Head of caudate nucleus (tissue), 42 donors: ENCODE measurements at regions not wholly inside any gene's neighbourhood (a gene's known extent, or its start where the extent isn't known, plus 50 kb on each side); places are given as distances from the start of the nearest gene placed in this dataset.

Source experiments
- DNase-seq, 42 donors: peaks; one replicate each; pipeline versions ENCODE4 v3.0.0 to v3.0.0-alpha.2; 2020 to 2021; ENCODE audit warnings: mixed read lengths in 7 of 42
- intact Hi-C: fragments of 100-400 bp; cut with DNase I; formaldehyde crosslinking; loops from one replicate; pipeline ENCODE4 v1.15.0; 2022

DNA sequence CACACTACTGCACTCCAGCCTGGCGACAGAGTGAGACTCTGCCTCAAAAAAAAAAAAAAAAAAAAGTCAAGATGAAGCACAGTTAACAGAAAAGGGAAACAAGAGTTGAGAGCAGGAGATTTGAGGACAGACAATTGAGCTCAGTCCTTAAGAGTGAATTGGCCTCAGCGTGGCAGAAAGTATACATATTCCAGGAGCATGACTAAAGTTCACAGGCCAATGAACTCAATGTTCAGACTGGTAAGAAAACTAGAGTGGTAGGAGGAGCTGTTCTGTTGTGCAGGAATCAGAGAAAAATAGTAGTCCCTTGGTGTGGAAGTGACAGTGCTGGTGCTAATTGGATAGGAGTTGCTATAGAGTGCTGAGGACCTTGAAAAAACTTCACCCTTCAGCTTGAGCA, 60.0 kb downstream of the NRN1 start:
- no peak for DNase-seq
- intact Hi-C loops: no loop called here

DNA sequence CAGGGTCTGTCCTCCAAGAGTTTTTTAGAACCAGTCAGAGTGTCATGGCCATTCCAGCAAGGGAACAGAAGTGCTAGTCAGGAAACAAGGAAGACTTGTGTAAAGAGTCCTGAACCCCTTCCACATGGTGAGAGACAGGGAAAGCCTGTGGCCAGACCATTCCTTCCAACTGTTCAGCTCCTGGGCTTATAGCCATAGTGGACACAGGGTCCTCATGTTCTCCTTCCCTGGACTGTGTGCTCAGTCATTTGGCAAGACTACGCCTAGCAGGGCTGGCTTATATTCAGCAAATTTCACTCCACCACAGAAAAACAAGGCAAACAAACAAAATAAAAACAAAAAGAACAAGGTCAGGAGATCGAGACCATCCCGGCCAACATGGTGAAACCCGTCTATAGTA, 60.5 kb downstream of the NRN1 start:
- intact Hi-C loops: no loop called here
- DNase-seq: peak in 9 of 42 donors; percentile 10 to 68 (median 24)

DNA sequence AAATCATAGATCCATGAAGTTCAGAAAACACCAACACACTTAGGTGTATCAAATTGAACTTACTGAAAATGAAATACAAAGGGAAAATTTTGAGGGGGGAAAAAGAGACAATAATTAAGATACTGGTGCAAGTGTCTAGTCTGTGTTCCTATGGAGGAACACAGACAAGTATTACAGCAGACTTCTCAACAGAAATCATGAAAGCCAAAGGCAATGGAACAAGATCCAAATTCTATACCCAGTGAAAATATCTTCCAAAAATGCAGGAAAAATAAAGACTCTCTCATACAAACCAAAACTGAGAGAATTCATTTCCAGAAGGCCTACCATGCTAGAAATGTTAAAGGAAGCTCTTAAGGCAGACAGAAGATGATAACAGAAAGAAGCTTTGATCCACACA, 63.1 kb downstream of the NRN1 start:
- DNase-seq: no peak
- intact Hi-C loops: no loop called here

DNA sequence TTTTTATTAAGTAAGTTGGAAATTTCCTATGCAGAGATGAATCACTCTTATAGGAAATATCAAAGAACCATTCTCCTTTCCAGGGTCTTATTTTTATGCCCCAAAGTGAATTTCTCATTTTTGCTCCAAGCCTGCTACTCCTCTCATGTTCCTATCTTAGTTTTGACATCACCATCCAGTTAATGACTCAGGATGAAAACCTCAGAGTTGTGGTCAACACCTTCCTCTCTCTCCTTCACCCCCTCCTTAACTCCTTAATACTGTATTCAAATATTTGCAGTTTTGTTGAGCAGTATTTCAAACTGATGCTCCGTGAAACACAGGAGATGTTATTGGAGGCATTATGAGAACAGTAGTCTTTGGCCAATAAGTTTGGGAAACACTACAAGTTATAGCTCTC, 64.1 kb downstream of the NRN1 start:
- DNase-seq: no peak
- intact Hi-C loops: no loop called here

DNA sequence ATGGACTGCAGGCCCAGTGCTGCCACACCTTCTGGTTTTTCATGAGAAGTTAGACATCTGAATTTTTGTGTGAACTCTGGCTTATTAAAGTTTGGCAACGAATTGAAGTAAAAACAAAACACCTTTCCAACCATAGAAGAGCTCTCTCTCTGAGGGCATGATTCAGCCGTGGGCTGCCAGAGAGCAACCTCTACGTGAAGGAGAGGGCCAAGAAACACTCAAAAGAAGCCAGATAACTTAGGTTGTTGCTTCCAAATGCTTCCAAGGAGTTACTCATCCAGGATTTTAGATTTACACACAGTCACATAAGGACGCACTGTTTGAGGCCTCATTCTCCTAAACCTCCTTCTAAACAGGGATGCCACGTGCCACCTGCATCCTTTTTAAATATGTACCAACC, 65.5 kb downstream of the NRN1 start:
- intact Hi-C loops: no loop called here
- no peak for DNase-seq

DNA sequence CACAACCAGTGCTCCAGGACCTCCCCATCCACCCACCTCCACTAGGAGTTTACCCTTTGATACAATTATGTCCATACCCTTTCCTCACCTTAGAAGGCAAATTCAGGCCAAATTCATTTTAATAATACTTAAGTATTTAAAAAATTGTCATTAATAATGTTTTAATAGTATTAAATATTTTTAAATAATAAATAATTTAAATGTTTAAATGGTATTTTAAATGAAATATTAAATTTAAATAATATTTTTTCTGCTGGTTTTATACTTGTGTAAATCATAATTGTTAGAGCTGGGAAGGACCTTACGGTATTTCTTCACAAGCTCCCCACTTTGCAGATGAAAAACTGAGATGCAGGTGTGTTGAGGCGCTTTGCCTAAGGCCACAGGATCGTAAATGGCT, 67.8 kb downstream of the NRN1 start:
- intact Hi-C loops: no loop called here

DNA sequence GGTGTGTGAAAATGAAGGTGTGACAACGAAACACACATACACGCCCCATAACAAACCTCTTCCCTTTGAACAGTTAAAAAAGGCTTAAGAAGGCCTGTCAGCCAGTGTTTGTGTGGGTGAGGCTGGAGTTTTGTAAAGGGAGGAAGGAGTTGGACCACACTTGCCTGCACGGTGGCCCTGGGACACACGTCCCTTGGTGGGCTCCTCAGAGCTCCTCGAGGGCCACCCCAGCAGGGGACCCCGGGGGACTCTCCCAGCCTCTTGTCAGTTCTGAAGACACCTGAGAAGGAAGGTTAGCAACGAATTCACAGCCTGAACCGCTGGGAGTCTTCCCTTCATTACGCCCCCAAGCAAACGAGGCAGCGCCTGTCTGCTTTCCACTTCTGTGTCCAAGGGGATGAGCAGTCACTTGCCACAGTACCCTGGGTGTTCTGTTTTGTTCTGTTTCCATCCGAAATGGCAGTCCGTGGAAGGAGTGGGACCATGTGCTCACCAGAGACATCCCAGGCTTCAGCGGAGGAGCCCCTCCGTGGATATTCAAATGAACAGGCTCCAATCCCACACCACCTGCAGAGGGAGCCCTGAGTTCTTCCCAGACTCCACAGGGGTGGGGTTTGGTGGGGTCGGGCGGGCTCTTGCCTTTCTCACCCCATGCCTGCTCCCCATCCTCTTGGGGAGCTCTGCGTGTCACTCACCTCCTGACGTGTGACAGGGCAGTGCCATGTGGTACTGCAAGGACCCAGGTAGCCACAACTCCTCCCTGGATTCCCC, 68.6 kb downstream of the NRN1 start:
- DNase-seq: no peak
- intact Hi-C loops: no loop called here

More for the DNA sequence above, 67.8 kb downstream of the NRN1 start:
- DNase-seq: no peak

DNA sequence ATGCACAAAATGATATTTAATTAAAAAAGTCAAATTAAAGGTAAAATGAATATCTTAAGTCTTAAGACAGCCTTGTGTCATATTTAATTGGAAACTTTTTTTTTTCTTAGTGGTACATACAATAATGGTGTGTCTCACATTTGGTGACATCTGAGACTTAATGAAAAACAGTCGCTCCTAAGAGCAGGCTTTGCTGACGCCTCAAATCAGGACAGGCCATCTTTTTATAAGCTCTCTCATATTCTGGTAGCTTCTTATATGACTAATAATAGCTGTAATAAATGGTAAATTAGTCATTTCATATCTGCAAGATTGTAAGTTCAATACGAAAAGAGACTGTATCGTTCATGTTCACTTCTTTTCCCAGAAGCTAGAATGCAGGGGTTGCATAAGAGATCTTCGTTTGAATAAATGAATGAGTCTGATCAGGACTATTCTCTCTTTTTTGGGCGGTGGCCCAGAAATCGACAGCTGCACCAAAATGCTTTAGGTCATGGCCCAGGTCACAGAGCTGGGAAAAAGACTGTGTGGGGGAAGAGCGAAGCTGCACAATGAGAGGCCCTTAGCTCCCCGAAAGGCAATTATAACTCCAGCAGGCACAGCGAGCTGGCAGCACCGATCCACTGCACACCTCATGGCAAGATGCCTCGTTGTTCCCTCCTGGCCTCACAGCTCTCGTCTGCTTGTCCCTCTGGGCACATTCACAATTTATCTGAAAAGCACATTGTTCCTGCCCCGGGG, 69.4 kb downstream of the NRN1 start:
- intact Hi-C loops: no loop called here
- peak in 7 of 42 donors; percentile 7 to 46 (median 9) for DNase-seq

DNA sequence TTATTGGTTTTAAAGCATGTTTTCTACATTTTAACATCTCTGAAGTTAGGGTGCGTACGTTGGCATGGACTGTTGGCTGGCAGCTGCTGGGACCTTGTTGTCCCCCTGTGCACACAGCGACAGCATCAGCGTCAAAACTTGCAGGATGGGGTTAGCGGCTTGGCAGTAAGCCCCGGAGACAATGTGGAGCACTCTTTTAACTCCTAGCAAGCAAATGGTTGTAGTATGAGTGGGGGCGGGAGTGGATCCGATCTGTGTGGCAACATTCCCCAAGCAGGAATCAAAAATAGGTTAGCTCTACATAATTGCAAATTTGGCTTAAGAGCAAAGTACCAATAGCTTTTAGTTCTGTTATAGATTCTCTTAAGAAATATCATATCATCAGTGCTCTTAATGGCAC, 70.1 kb downstream of the NRN1 start:
- intact Hi-C loops: no loop called here
- no peak for DNase-seq

DNA sequence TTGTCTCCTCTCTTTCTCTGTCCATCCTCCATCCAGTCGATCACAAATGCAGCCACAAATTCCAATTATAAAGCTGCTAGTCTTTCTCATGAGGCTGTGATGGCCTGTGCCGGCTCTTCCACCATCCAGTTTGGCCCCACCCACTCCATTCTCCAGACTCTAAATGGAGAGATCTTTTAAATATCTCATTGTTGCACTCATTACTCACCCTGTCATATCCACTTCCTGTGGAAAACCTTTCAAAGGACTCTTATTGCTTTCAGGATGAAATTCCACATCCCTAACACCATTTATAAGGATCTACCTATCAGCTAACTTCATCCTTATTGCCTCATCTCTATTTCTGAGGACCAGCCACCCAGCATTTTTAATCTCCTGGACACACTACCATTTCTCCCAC, 70.6 kb downstream of the NRN1 start:
- intact Hi-C loops: no loop called here
- no peak for DNase-seq

DNA sequence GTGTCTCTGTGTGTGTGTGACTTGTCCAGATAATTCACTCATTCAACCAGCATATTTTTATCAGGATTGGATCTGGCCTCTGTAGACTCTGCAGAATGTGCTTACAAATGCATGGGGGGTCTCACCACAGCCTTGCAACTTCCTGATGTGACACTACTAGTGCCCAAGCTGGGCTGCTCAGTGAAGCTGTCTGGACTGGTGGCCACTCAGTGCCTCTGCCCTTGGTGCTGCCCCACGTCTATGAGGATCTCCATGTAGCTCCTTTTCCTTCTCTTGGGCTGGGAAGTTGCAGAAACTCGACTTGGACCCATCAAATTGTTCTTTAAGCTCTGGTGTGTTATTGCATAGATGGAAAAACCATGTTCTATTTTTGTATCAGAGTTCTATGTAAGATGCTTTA, 75.8 kb downstream of the NRN1 start:
- DNase-seq: no peak
- intact Hi-C loops: no loop called here

DNA sequence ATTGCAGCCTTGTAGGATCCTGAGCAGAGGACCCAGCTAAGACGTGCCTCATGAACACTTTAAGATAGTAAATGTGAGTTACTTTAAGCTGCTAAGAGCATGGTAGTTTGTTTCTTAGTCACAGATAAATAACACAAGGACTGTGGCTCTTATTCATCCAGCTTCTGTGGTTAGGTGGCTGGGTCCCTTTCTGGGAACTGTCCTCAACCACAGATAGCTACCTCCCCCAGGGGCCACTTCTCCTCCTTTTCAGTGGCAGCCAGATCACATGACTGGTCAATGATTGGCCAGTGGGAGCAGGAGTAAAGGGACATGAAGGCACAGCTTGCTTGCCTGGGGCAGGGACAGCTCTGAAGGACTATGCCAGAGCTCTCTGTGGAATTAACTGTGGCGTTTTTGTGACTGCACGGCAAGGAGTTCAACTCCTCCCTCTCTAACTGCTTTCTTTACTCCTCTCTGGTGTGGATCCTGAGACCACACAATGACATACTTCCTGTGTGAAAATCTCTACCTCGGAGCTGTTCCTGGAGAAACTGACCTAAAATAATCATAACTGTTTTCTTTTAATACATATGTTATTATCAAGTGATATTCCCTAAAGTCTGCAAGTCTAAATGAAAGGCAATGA, 76.5 kb downstream of the NRN1 start:
- intact Hi-C loops: no loop called here
- DNase-seq: no peak

DNA sequence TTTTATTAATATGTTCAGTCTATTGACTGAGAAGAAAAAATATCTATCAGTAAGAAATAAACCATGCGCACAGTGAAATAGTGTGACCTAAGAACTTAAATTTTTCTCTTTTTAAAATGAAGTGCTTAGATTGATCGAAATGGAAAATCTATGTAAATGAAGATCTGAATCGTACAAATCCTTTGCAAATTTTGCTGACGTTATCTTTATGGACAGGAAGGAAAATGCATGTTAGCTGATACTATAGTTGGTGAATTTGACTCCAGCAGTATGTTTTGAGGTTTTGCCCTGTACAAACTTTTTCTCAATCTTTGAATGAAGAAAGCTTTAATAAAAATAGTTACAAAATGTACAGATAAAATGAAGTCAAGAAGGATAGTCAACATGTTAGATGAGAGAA, 82.9 kb downstream of the NRN1 start:
- intact Hi-C loops: no loop called here
- DNase-seq: no peak

DNA sequence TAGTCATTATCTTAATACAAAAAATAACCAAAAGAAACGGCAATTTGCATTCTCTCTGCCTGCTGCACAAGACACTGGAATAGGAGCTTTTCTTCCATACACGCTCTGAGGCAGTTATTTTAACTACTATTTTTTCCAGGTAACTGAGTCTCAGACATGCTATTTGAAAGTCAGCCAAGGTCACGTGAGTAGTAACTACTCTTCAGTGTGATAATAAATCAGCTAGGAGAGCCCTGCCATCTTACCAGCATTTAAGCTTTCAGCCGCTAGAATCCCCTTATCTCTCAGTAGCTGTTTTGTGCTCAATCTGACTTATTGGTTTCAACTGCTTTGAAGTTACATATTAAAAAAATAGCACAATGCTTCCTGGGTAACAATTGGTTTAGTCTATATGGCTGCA, 84.5 kb downstream of the NRN1 start:
- intact Hi-C loops: no loop called here
- DNase-seq: no peak

DNA sequence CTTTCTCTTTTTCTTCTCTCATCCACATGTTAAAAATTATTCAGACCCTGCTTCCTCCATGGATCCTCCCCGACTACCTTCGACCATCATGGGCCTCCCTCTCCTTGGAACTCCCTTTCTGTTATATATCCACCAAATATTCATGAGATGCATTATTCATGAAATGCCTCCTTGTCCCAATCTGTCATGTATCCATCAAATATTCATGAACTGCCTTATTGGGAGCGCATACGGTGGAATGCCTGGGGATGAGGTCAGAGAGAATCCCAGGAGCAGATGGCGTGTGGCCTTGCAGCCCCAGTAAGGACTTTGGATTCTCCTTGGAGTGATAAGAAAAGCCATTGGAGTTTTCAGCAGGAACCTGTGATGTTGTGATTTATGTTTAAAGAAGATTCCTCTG, 97.0 kb downstream of the NRN1 start:
- no peak for DNase-seq
- intact Hi-C loops: no loop called here

DNA sequence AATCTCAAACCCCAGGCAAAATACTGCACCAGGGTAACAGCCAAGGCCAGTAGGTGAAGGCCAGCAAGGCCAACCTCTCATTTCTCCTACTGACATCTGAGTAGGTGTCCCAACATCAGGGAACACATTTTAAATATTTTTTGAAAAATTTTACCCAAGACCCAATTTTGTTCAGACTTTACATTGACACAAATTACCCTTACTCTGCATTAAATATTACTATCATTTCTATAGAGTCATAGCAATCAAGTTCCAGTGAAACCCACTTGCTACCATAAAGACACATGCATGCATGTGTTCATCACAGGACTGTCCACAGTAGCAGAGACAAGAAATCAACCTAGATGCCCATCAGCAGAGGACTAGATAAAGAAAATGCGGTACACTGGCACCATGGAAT, 99.9 kb downstream of the NRN1 start:
- DNase-seq: no peak
- intact Hi-C loops: no loop called here

DNA sequence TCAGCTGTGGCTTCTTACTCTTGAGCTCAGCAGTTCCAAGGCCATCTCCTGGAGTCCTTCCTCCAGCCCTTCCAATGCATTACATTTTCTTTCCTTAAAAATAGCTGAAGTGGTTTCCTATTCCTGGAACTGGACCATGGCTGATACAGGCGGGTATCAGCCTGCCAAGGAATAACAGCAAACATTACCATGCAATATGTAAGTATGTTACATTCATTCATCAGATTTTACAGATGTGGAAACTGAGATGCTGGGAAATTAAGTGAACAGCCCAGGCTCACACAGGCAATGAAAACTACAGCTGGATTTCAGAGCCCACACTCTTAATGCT, 100.4 kb downstream of the NRN1 start:
- intact Hi-C loops: no loop called here
- DNase-seq: no peak

DNA sequence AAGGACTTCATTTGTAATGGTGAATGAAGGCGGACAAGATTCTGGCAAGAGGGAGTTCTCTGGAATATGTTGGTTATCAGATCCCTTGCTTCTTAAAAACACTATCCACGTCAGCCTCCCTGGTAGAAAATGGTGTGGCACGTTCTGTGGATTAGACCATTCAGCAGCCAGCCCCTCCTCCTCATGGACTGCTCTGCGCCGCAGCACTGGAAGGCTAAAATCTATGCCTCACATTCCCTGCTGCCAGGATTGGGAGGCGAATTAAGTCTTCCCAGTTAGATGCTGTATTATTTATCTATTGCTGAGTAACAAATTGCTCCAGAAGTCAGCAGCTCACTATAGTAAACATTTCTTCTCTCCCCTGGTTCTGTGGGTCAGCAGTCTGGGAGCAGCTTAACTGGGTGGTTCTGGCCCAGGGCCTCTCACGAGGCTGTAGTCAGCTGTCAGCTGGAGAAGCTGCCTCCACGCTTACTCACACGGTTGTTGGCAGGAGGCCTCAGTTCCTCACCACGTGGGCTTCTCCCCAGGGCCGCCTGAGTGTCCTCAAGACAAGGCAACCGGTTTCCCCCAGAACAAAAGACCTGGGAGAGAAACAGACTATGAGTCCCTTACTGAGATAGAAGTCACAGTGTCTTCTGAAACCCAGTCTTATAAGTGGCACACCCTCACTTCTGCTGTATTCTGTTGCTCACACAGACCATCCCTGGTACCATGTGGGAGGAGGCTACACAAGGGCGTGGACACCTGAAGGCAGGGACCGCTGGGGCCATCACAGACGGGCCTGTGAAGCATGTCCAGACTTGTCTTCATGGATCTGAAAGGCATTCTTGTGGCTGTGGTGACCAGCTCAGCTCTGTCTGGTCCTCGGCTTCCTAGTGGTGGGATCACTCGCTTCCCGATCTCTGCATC, 101.0 kb downstream of the NRN1 start:
- intact Hi-C loops: no loop called here
- peak in 29 of 42 donors; percentile 7 to 74 (median 28) for DNase-seq

DNA sequence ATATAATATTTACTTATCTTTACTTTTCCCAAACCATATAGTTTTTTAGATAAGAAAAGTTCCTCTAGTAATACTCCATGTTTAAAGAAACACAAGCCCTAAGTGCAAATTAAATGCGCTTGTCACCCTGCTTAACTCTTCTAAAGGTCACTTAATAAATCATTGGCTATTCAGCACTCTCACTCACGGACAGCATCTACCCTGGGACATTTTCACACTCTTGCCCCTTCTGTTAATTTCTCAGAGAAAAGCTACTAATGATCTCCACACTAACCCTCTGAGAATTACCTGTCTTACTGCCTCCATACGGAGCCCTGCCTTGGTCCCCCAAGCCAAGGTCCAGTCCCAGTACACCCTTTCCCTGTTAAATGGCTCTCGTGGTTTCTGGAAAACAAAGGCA, 102.2 kb downstream of the NRN1 start:
- DNase-seq: no peak
- intact Hi-C loops: no loop called here
